Heart left ventricle (tissue), 16 donors: ENCODE measurements at regions not wholly inside any gene's neighbourhood (a gene's known extent, or its start where the extent isn't known, plus 50 kb on each side); places are given as distances from the start of the nearest gene placed in this dataset.
A peak's percentile ranks its signal among the peaks of the same experiment; 100 is the strongest.

ENCODE experiments used
- ATAC-seq, 4 donors: fragments of 200-7000 bp; cut with Tn5 transposase; one replicate each; pipeline ENCODE4 v1.9.1; 2020 to 2022; ENCODE audit warnings: moderate library complexity in 4 of 4, mild to moderate bottlenecking in 3 of 4, moderate number of reproducible peaks in 1 of 4
- DNase-seq, 5 donors: peaks; one replicate each; pipeline ENCODE4 v3.0.0-alpha.2; 2020
- H3K27ac ChIP-seq, 12 donors: fragments of 200-600 bp; sonication (generic) in 4 of 12; one replicate each; pipeline versions ENCODE4 v1.5.0 to v1.8.0; 2016 to 2022; ENCODE audit warnings: mild to moderate bottlenecking in 2 of 12
- H3K27me3 ChIP-seq, 9 donors: fragments of 200-600 bp; sonication (generic) in 2 of 9; one replicate each; pipeline versions ENCODE4 v1.5.1 to v1.8.0; 2016 to 2022; ENCODE audit warnings: mild to moderate bottlenecking in 3 of 9
- H3K36me3 ChIP-seq, 9 donors: fragments of 200-600 bp; sonication (generic) in 2 of 9; one replicate each; pipeline versions ENCODE4 v1.5.0 to v1.8.0; 2018 to 2022; ENCODE audit warnings: mild to moderate bottlenecking in 2 of 9
- H3K4me1 ChIP-seq, 12 donors: fragments of 200-600 bp; sonication (generic) in 4 of 12; one replicate each; pipeline versions ENCODE4 v1.5.0 to v1.8.0; 2016 to 2022; ENCODE audit warnings: mild to moderate bottlenecking in 3 of 12
- H3K4me3 ChIP-seq, 12 donors: fragments of 200-600 bp; sonication (generic) in 4 of 12; one replicate each; pipeline versions ENCODE4 v1.5.0 to v1.8.0; 2017 to 2022; ENCODE audit warnings: mild to moderate bottlenecking in 9 of 12, moderate library complexity in 4 of 12
- H3K9me3 ChIP-seq, 12 donors: fragments of 200-600 bp; sonication (generic) in 4 of 12; one replicate each; pipeline versions ENCODE4 v1.5.0 to v1.8.0; 2016 to 2022; ENCODE audit warnings: mild to moderate bottlenecking in 1 of 12
- POLR2A ChIP-seq, 2 donors: fragments of 450-650 bp; IDR thresholded peaks; one replicate each; pipeline ENCODE4 v1.6.1; 2017; ENCODE audit warnings: antibody characterized with exemption in 2 of 2, mild to moderate bottlenecking in 2 of 2, moderate library complexity in 2 of 2
- WGBS, 4 donors: extraction: QIAGEN DNeasy Blood & Tissue Kit in 2 of 4; methylation state at CpG; one replicate each; pipeline versions ENCODE4 v1.1.5 to v1.1.7; 2013 to 2018; 5-methylcytosine and 5-hydroxymethylcytosine counted together
- intact Hi-C, 10 donors: fragments of 100-400 bp; cut with DNase I; formaldehyde crosslinking; loops; one replicate each; pipeline versions ENCODE4 v1.11.1 to v1.14.2; 2022
- TF ChIP-seq, protein P1 (sequence below), 12 donors: fragments of 200-600 bp; sonication (generic) in 4 of 12; IDR thresholded peaks; one replicate each; pipeline versions ENCODE4 v1.5.0 to v1.8.0; 2018 to 2022; ENCODE audit warnings: antibody characterized with exemption in 12 of 12, mild to moderate bottlenecking in 5 of 12
- donor health status: ischemic (EF 13 %, LVEDD 7.1; RV severe dilation, severe dysfunction).
- donor health status: healthy with polysubstance abuse.
- donor health status: DM: no; HTN: yes; CAD: no.
- donor health status: DM: no; HTN: no; CAD: no.
- donor health status: ischemic (EF 25% LVEDD 6.9; RV normal size, moderate dysfunction).
- donor health status: ischemic (EF 25% LVEDD 5.7; RV mildly dilated, moderate dysfunction).
- donor health status: healthy.
- donor health status: DM: yes; HTN: yes; CAD: no.
- donor health status: ischemic (EF 35%, LVEDD 5.7; RV mildly dilated, moderate dysfunction).
- donor health status: nonischemic (EF 11% LVEDD 7.7; RV severe dilation, severe dysfunction).
- donor health status: DM: yes; HTN: yes; CAD: no.
- donor health status: PGD.
- donor health status: ischemic (EF 29% LVEDD 5.4; RV normal size, mild dysfunction).
- donor health status: nonischemic (EF 23%, LVEDD 6.1; RV moderate dilation, normal function).

DNA sequence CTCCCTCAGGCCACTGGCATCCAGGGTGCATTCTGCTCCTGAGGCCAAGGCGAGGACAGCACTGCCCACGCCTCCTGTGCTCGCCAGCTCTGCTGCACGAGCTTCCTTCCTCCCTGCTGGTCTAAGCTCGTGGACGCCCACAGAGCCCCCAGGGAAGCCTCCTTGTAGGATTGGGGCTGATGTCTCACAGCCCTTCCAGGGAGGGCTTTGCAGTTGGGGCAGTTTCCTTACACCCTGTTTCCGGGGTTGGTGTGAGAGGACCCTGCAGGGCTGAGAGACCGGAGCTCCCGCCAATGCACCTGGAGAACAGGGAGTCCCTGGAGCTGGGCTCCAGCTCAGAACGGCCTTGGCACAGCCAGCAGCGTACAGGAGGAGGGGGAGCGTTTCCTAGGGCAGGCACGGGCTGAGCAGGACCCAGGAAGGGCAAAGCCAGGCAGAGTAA lies 172.4 kb upstream of the PDE10A start:
- no peak overlapping the region for H3K4me3 ChIP-seq
- 56 to 74% (median 58%) methylated on average over 10 to 13 of the region's 13 CpGs for WGBS, 4 donors
- no peaks in the 10 kb centered on the region for H3K9me3 ChIP-seq
- H3K27me3 ChIP-seq: peaks cover 0 to 7% (median 0%) of the 10 kb centered on the region in 9 donors
- DNase-seq: peak in 1 of 5 donors; percentile 48
- ATAC-seq: peak in 2 of 4 donors; percentile 42 to 44
- peaks cover 0 to 23% (median 2%) of the 10 kb centered on the region in 12 donors for H3K4me1 ChIP-seq
- TF ChIP-seq, protein P1, sequence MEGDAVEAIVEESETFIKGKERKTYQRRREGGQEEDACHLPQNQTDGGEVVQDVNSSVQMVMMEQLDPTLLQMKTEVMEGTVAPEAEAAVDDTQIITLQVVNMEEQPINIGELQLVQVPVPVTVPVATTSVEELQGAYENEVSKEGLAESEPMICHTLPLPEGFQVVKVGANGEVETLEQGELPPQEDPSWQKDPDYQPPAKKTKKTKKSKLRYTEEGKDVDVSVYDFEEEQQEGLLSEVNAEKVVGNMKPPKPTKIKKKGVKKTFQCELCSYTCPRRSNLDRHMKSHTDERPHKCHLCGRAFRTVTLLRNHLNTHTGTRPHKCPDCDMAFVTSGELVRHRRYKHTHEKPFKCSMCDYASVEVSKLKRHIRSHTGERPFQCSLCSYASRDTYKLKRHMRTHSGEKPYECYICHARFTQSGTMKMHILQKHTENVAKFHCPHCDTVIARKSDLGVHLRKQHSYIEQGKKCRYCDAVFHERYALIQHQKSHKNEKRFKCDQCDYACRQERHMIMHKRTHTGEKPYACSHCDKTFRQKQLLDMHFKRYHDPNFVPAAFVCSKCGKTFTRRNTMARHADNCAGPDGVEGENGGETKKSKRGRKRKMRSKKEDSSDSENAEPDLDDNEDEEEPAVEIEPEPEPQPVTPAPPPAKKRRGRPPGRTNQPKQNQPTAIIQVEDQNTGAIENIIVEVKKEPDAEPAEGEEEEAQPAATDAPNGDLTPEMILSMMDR (IDR thresholded peaks at IDR 0.05): no peak
- TF ChIP-seq POLR2A (IDR thresholded peaks at IDR 0.05): no peak
- intact Hi-C loops: no loop called here
- H3K36me3 ChIP-seq: no peaks in the 10 kb centered on the region
- H3K27ac ChIP-seq: no peak overlapping the region

DNA sequence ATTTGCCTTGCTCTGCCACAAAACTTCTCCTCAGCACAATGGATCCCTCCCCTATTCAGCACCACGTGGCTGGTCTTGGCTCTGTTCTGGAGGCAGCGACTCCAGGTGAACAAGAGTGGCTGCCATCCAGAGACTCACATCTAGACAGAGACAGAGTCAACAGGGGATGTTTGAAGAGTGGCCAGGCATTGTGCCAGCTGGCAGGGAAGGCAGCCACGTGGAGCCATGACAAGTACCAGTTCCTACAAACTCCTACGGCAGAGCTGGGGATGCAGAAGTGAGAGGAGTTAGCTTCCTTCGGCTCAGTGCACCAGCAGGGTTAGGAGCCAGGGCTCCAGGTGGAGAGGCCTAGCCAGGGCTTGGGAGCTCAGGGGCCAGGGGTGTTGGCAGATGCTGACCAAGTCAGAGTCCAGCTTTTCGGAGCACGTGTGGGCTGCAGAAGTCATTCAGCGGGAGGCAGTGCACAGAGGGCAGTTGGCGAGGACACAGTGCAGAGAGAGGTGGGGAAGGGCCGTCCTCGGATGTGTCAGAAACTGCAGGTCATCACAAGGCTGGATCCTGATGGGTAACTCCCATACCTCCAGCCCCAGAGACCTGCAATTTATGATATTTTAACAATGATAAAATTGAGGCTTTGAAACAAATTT lies 171.7 kb upstream of the PDE10A start:
- intact Hi-C loops: no loop called here
- H3K27ac ChIP-seq: no peak overlapping the region
- TF ChIP-seq POLR2A (IDR thresholded peaks at IDR 0.05): no peak
- TF ChIP-seq, protein P1 (IDR thresholded peaks at IDR 0.05): no peak
- peaks cover 0 to 7% (median 0%) of the 10 kb centered on the region in 9 donors for H3K27me3 ChIP-seq
- H3K4me3 ChIP-seq: no peak overlapping the region
- H3K4me1 ChIP-seq: peaks cover 0 to 23% (median 2%) of the 10 kb centered on the region in 12 donors
- WGBS, 4 donors: 15 to 33% (median 31%) methylated on average over 9 to 11 of the region's 11 CpGs
- DNase-seq: peak; percentile 59 to 80 (median 74)
- H3K36me3 ChIP-seq: no peaks in the 10 kb centered on the region
- ATAC-seq: peak; percentile 66 to 84 (median 80)
- no peaks in the 10 kb centered on the region for H3K9me3 ChIP-seq

DNA sequence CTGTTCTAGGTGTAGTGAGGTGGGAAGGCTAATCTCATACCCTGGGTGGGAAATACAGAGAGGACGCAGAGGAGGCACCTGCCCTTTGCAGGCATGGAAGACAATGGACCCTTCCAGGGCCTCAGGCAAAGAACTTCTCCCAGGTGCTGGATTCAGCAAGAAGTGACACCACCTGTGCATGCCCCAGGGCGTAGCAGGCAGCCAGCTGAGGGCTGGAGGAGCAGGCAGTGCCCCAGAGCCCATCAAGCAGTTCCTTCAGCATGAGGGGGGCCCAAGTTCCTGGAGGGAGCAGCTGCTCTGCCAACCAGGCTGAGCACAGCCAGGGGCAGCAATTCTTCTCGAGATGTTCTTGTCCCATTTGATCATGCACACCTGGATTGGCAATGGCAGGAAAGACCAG lies 170.3 kb upstream of the PDE10A start:
- intact Hi-C loops: no loop called here
- no peak overlapping the region for H3K4me3 ChIP-seq
- 95 to 100% (median 97%) methylated on average over 2 to 3 of the region's 3 CpGs for WGBS, 4 donors
- H3K4me1 ChIP-seq: peaks cover 0 to 23% (median 2%) of the 10 kb centered on the region in 12 donors
- H3K27ac ChIP-seq: no peak overlapping the region
- TF ChIP-seq, protein P1 (IDR thresholded peaks at IDR 0.05): no peak
- no peak for TF ChIP-seq POLR2A (IDR thresholded peaks at IDR 0.05)
- peak in 1 of 5 donors; percentile 39 for DNase-seq
- no peaks in the 10 kb centered on the region for H3K9me3 ChIP-seq
- peaks cover 0 to 7% (median 0%) of the 10 kb centered on the region in 9 donors for H3K27me3 ChIP-seq
- no peaks in the 10 kb centered on the region for H3K36me3 ChIP-seq
- no peak for ATAC-seq

DNA sequence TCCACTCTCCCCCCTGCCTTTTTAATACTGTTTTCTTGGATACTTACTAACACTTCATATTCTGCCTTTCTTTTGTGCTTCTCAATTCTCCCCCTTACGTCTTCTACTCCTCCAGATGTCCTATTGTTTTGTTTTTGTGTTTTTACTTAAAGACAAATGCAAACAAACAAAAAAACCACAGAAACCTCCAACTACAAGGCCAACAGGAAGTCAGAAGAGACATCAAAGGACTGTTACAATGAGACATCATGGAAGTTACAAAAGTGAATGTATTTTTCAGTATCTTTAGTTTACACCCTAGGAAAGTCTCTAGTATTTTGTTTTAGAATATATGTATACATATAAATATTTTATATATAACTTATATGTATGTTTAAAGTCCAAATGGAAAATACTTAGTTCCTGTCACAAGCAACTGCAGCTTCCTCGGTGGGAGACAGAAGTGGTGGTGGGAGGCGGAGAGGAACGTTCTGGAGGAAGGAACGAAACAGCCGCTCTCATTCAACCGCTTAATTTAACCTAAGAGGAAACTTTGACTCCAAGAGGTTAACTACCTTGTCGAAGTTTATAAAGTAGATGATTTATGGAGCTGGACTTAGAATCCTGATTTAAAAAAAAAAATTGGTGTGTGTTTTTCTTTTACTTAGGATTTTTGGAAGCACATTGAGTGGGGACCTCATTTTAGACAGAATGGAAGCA lies 168.9 kb upstream of the PDE10A start:
- no peaks in the 10 kb centered on the region for H3K36me3 ChIP-seq
- ATAC-seq (no peak), DNase-seq (no peak)
- TF ChIP-seq POLR2A (IDR thresholded peaks at IDR 0.05): no peak
- TF ChIP-seq, protein P1 (IDR thresholded peaks at IDR 0.05): no peak
- H3K27me3 ChIP-seq: peaks cover 0 to 7% (median 0%) of the 10 kb centered on the region in 9 donors
- H3K4me1 ChIP-seq: peaks cover 0 to 23% (median 2%) of the 10 kb centered on the region in 12 donors
- H3K4me3 ChIP-seq: no peak overlapping the region
- no peak overlapping the region for H3K27ac ChIP-seq
- no peaks in the 10 kb centered on the region for H3K9me3 ChIP-seq
- 69 to 78% (median 74%) methylated on average over 8 of the region's 8 CpGs for WGBS, 4 donors
- intact Hi-C loops: no loop called here
